ENCODE measurements at regions not wholly inside any gene's neighbourhood (a gene's known extent, or its start where the extent isn't known, plus 50 kb on each side); places are given as distances from the start of the nearest gene placed in this dataset.
"Not testable (repeated sequence)": the region's sequence is repeated elsewhere in the genome, so short reads cannot be mapped to it uniquely, and the experiment has no call there.

DNA sequence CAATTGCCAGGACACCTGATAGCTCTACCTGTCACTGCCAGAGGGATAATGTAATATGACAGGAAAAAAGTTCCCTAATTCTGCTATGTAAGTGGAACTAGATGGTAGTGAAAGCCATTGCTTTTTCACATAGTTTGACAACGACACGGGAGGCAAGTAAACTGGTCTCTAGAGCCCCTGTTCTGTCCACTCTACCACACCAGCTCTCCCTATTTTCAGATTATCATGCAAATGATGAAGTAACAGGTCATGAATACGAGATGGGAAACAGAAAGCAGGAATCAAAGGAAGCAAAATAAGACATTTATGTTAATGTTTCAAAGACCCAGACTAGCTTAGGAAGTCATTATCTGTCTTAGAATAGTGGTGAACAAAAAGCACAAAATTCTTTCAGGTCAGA is 56.2 kb downstream of the TAF11L14 start:
- no peak for DNase-seq

DNA sequence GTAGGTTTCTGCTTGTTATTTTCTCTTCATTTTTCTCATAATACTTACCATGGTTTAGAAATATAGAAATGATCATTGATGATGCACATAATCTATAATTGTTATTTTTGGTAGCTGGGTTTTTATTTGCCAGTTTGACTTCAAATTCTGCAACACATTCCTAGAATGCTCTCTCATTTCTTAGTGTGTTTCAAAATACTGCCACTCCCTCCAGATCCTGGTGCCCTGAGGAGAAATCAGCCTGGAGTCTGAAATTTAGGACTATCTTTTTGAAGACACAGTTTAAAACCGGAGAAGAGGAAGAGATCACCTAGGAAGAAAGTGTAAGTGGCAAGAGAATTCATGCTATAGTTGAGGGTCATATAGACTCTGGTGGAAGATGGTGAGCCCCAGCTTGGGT is 57.5 kb downstream of the TAF11L14 start:
- no peak for DNase-seq

- DNase-seq, result no peak
These were observed 60.1 kb downstream of the TAF11L14 start for GRCh38 chr5:17694371-17694770.

DNA sequence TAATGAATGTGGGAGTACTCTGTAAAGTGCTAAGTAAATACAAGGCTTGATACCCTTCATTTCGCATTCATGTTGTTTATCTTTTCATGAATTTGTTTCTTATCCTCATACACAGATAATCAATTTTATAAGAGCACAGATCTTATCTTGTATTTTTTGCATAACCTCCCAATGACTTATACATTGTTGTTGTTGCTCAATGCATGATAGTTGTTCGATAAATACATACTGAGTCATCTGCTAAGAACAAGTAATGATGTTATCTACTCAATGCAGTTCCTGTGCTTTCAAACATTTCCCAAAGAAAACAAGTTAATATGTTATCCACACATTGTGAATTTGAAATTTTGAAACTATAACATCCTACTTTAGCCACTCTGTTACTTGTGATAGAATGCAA is 60.7 kb downstream of the TAF11L14 start:
- DNase-seq, result no peak

DNA sequence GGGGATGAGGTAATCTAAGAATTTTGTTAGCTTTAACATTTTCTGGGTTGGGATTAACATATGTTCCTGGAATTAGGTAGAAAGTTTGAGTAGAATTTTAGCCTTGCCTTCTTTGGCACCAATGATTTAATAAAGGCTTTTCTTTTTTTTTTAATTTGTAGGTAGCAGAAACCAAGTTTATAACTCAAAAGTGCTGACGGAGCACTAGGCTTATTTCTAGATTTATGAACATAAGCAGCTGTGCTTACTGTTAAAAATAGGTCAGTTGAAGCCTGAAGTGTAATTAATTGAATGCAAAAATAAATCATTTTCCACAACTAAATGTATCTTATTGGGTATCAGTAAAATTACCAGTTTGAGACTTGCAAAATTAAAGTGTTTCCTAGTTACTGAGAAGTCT is 62.4 kb downstream of the TAF11L14 start:
- DNase-seq, result no peak

DNA sequence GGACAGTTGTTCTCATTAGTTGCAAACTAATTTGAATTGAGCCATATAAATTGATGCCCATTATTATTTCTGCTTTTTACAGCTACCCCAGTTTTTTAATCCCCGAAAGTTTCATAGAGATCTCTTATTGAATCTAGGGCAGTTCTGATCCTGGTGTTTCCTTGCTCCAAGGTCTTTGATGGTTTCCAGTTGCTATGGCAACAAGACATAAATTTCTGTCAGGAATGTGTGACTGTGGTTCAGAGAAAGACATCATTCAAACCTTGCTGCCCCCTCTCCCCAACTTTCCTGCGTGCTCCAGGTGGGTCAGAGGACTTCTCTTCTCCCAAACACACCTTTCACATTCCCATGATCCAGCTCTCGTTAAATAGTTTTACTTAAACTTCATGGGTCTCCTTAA is 63.4 kb downstream of the TAF11L14 start:
- DNase-seq, result no peak

DNA sequence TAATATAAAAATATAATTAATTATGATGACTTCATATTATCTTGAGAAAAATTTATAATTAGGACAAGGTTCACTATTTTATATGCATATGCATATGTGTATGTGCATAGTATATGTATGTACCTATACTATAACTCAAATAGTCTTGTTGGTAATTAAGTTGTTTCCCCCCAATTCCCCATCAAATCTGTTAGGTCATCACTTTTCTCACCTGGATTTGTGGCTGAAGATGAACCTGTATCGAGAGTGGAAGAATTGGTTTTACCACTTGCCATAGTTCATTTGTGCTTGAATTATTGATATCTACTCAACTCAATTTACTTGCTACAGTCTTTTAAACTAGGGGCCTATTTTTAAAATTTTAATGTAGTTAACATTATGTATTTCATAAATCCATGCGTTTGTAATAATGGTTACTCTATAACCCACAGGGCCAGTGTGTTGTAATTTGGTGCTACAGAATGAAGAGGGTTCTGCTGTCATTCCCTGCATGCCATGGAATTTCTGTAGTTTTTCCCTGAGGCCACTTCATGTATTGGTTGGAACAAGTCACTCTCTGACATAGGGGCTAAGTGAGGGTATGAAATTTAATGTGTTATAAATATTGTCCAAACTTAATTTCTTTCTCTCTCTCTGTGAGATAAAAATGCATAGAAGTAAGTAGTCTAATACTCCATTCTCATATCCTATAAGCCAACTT is 74.9 kb downstream of the TAF11L14 start:
- no peak for DNase-seq

GRCh38 chr5:17713301-17713700 is 79.0 kb downstream of the TAF11L14 start:
- DNase-seq, result no peak

DNA sequence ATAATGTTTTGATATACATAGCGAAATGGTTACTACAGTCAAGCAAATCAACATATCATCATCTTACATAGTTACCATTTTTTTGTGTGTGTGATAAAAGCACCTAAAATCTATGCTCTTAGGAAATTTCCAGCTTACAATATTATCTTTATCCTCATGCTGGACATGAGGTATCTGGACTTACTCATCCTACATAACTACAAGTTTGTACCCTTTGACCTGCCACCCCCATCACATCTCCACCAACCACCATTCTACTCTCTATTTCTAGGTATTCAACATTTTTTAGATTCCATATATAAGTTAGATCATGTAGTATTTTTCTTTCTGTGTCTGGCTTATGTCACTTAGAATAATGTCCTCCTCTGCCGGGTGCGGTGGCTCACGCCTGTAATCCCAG is 79.9 kb downstream of the TAF11L14 start:
- DNase-seq, result no peak

DNA sequence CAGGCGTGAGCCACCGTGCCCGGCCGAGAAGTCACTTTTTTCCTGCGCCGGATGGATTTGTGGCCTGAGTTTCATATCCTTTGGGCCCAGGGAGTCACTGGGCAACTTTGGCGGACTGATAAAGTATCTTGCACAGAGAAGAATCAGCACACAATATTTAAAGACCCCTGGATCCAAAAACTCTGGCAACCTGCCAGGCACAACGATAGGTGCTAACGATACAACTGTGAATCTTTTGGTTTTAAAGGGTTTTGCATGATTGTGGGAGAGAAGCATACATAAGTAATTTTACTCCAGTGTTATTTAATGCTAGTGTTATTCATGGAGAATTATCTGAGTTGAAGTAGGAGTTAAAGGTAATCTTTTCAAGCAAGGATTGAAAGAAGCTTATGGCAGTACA is 85.3 kb downstream of the TAF11L14 start:
- DNase-seq, result no peak

GRCh38 chr5:17720071-17720470 is 85.8 kb downstream of the TAF11L14 start:
- DNase-seq, result no peak

GRCh38 chr5:17723876-17724275 is 89.6 kb downstream of the TAF11L14 start:
- no peak for DNase-seq

DNA sequence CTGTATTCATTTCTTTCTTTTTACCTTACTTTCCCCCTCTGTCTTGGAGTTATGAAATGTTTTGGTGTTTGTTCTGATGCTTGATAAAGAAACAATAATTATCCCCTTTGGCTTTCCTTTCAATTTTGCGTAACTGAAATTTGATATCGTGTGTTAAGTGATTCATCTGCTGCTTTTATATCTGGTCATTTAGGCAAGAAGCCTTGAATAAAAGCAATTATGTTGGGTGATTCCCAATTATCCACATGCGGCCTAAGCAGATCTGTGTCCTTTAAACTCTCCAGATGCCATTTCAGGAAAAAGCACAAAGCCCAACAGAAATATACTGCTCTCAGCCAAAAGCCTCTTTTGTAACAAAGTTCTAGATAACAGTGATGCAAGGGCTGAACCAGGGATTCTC is 92.8 kb downstream of the TAF11L14 start:
- no peak for DNase-seq

- no peak for DNase-seq
These were observed 96.2 kb downstream of the TAF11L14 start for GRCh38 chr5:17730421-17730820.

DNA sequence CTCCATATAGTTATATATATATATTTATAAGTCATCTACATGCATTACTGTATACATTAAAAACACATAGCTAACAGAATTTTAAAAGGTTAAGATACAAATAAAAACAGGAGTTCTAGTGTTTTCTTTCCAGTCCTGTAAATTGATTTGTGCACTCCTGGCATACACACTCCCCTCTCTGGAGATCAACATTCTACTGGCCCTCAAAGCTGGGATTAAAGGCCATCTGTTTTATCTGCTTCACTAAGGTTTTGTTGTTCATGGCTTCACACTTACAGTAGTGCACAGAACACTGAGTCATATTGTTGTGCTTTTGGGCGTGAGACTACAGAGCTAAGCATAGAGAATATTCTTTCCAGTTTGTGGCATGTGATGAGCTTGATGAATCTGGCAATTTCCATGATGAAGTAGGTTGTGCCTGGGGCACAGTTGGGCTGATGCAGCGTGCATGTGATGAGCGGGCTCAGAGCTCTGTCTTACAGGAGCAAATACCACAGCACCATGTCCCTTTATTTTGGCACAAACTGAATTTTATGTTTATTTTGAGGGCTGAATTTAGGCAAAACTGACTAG is 98.2 kb downstream of the TAF11L14 start:
- no peak for DNase-seq

DNA sequence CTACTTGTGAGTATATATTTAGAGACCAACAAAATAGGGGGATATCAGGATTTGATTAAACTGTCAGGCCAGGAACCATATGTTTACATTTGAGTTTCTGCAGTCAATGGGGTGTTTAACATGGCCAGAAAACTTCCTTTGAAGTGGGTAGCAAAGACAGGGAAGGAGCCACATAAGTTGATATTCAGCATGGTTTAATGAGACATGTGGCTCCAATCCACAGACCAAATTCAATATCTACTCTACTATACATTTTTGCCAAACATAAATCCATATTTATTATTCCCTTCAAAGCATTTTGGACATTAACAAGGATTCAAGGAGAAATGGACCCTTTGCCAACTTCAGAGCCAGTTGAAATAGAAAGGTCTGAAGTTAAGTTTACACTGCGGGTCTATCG is 99.8 kb downstream of the TAF11L14 start:
- no peak for DNase-seq

- no peak for DNase-seq
These were observed 101.5 kb downstream of the TAF11L14 start for GRCh38 chr5:17735761-17736160.

DNA sequence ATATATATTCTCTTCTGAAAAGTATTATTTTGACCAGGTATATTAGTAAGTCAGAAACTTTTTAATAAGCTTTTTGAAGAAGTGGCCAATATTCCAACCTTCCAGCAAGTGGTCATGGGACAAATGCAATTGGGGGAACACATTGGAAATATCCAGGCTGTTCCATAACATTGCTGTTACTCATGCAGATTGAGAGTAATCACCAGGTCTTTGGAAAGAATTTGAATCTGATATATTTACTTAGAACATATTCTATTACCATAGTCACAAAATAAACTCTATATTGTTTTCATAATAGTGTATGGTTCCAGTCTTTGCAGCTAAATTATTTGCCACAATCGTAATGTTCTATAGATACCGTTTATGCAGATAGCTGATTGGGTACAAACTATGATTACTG is 102.8 kb downstream of the TAF11L14 start:
- no peak for DNase-seq

DNA sequence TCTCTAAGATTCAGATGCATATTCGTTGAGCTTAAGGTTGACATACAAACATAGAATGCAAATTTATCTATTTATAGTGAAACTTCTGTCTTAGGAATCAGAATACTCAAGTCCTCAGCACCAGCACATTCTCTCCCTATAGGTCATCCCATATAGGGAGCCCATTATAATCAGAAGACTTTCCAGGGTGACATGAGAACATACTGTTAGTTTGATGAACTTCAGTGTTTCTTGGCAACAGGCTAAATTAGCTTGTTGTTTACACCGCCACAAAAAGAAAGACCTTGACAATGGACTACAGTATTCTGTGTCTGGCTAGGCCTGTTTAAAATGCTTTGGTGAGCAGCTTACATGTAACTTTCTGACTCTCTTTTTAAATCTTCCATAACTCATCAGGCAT is 104.2 kb downstream of the TAF11L14 start:
- DNase-seq, result no peak

GRCh38 chr5:17743580-17744435 is 109.5 kb downstream of the TAF11L14 start:
- no peak for DNase-seq

DNA sequence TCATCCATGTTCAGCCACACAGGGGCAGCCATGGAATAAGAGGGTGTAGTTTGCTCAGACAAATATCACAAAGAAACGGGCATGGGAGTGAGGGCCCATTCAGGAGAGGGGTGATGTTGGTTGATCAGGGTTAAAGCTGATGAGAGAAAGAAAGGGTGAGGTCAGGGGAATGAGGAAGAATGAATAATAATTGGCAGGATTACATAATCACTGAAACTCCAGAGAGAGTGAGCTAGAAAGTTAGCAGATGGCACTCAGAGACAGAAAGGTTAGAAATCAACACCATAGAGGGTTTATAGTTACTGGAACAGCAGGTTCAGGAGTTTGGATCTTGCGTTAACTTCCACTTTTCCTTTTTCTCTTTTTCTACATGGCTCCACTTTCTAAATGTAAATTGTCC is 113.9 kb downstream of the TAF11L14 start:
- no peak for DNase-seq

DNA sequence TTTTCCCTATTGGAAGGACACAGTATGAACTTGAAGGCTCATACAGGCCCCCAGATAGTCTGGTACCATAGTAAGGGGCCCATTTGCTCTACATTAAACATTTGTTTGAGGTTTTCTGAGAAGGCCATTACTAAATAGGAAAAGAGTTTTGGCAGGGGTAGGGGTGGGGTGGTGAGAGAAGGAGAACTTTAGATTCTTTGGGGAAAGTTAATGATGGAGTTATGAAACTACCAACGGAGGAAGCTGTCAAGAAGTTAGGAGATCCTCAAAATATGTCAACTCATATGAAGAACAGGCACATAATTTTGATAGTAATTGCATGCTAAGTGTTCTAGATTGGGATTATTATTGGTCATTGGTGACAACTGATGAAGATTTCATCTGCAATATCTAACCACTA is 114.7 kb downstream of the TAF11L14 start:
- no peak for DNase-seq

GRCh38 chr5:17755406-17755805 is 121.1 kb downstream of the TAF11L14 start:
- not testable (repeated sequence) for DNase-seq

DNA sequence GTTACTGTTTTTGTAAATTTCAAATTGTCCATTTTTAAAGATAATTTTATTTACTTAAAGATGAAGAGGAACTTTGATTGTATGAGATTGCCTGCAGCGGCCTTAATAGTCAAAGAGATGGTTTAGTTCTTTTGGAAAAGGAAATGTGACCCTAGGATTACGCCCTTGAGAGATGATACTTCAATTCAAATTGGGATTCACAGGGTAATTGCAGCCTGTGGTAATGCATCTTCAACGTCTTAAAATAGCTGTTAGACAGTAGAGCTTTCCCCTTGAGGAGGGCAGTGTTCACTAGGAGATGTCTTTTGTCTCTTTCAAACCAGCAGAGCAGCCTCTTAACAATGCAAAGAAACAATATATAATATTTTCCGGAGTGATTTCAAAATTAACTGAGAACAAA is 127.1 kb downstream of the TAF11L14 start:
- no peak for DNase-seq
